ENCODE measurements at regions not wholly inside any gene's neighbourhood (a gene's known extent, or its start where the extent isn't known, plus 50 kb on each side); places are given as distances from the start of the nearest gene placed in this dataset.

GRCh38 chr2:228642861-228643260, 461.4 kb upstream of the SPHKAP start:
- TF ChIP-seq POLR2AphosphoS5 (IDR thresholded peaks at IDR 0.05; ENCODE audit: insufficient read depth in 1 of 2, low read depth in 1 of 2) = no peak
- no peak for TF ChIP-seq CTCF (IDR thresholded peaks at IDR 0.05)
- TF ChIP-seq POLR2A (IDR thresholded peaks at IDR 0.05) = no peak
- no peak for DNase-seq (ENCODE audit: extremely low spot score in 2 of 2)

GRCh38 chr2:228630786-228631185, 449.3 kb upstream of the SPHKAP start:
- H3K36me3 ChIP-seq = no peaks in the 10 kb centered on the region
- H3K27ac ChIP-seq = no peak overlapping the region
- no peak overlapping the region for H3K4me3 ChIP-seq
- no peaks in the 10 kb centered on the region for H3K4me1 ChIP-seq
- no peak for DNase-seq (ENCODE audit: extremely low spot score in 2 of 2)
- no peaks in the 10 kb centered on the region for H3K27me3 ChIP-seq
- H3K9me3 ChIP-seq = no peaks in the 10 kb centered on the region
- intact Hi-C loops (cut with DNase I) = no loop called here
- TF ChIP-seq CTCF (IDR thresholded peaks at IDR 0.05) (no peak), POLR2A (IDR thresholded peaks at IDR 0.05) (no peak), POLR2AphosphoS5 (IDR thresholded peaks at IDR 0.05; ENCODE audit: insufficient read depth in 1 of 2, low read depth in 1 of 2) (no peak)

More at GRCh38 chr2:228642861-228643260, 461.4 kb upstream of the SPHKAP start:
- H3K36me3 ChIP-seq = no peaks in the 10 kb centered on the region
- no peaks in the 10 kb centered on the region for H3K27me3 ChIP-seq
- no peak overlapping the region for H3K4me3 ChIP-seq
- no peak overlapping the region for H3K27ac ChIP-seq
- H3K9me3 ChIP-seq = no peaks in the 10 kb centered on the region
- H3K4me1 ChIP-seq = no peaks in the 10 kb centered on the region
- intact Hi-C loops (cut with DNase I) = no loop called here

GRCh38 chr2:228629251-228629650, 447.8 kb upstream of the SPHKAP start:
- intact Hi-C loops (cut with DNase I) = no loop called here
- H3K9me3 ChIP-seq = no peaks in the 10 kb centered on the region
- DNase-seq (ENCODE audit: extremely low spot score in 2 of 2) = no peak
- H3K27ac ChIP-seq = no peak overlapping the region
- no peak overlapping the region for H3K4me3 ChIP-seq
- no peaks in the 10 kb centered on the region for H3K36me3 ChIP-seq
- H3K27me3 ChIP-seq = no peaks in the 10 kb centered on the region
- TF ChIP-seq POLR2AphosphoS5 (IDR thresholded peaks at IDR 0.05; ENCODE audit: insufficient read depth in 1 of 2, low read depth in 1 of 2) = no peak
- no peaks in the 10 kb centered on the region for H3K4me1 ChIP-seq

- Histone ChIP-seq H3K9me3 (no peaks in the 10 kb centered on the region), H3K36me3 (no peaks in the 10 kb centered on the region), H3K27ac (no peak overlapping the region), H3K27me3 (no peaks in the 10 kb centered on the region), H3K4me3 (no peak overlapping the region), H3K4me1 (no peaks in the 10 kb centered on the region)
- TF ChIP-seq POLR2A (IDR thresholded peaks at IDR 0.05) (no peak), POLR2AphosphoS5 (IDR thresholded peaks at IDR 0.05; ENCODE audit: insufficient read depth in 1 of 2, low read depth in 1 of 2) (no peak), CTCF (IDR thresholded peaks at IDR 0.05) (no peak)
- DNase-seq (ENCODE audit: extremely low spot score in 2 of 2) = no peak
- intact Hi-C loops (cut with DNase I) = no loop called here
These were observed 447.2 kb upstream of the SPHKAP start for GRCh38 chr2:228628682-228629081.

- Histone ChIP-seq H3K27ac (no peak overlapping the region), H3K4me1 (no peaks in the 10 kb centered on the region), H3K27me3 (no peaks in the 10 kb centered on the region), H3K36me3 (no peaks in the 10 kb centered on the region), H3K9me3 (no peaks in the 10 kb centered on the region), H3K4me3 (no peak overlapping the region)
- no peak for TF ChIP-seq POLR2A (IDR thresholded peaks at IDR 0.05)
- TF ChIP-seq POLR2AphosphoS5 (IDR thresholded peaks at IDR 0.05; ENCODE audit: insufficient read depth in 1 of 2, low read depth in 1 of 2) = no peak
- TF ChIP-seq CTCF (IDR thresholded peaks at IDR 0.05) = no peak
- DNase-seq (ENCODE audit: extremely low spot score in 2 of 2) = no peak
- intact Hi-C loops (cut with DNase I) = no loop called here
These were observed 446.0 kb upstream of the SPHKAP start for GRCh38 chr2:228627510-228627909.

- intact Hi-C loops (cut with DNase I) = no loop called here
- H3K27ac ChIP-seq = no peak overlapping the region
- H3K4me1 ChIP-seq = no peaks in the 10 kb centered on the region
- H3K4me3 ChIP-seq = no peak overlapping the region
- no peaks in the 10 kb centered on the region for H3K27me3 ChIP-seq
- DNase-seq (ENCODE audit: extremely low spot score in 2 of 2) = no peak
- no peaks in the 10 kb centered on the region for H3K9me3 ChIP-seq
- H3K36me3 ChIP-seq = no peaks in the 10 kb centered on the region
- TF ChIP-seq POLR2AphosphoS5 (IDR thresholded peaks at IDR 0.05; ENCODE audit: insufficient read depth in 1 of 2, low read depth in 1 of 2) (no peak), POLR2A (IDR thresholded peaks at IDR 0.05) (no peak), CTCF (IDR thresholded peaks at IDR 0.05) (no peak)
These were observed 444.0 kb upstream of the SPHKAP start for GRCh38 chr2:228625481-228625880.

All from vagina (tissue), 2 donors.